GM18499 (cell line): ENCODE measurements at regions not wholly inside any gene's neighbourhood (a gene's known extent, or its start where the extent isn't known, plus 50 kb on each side); places are given as distances from the start of the nearest gene placed in this dataset.

Source experiments
- ATAC-seq: cut with Tn5 transposase; IDR thresholded peaks from one replicate; pipeline ENCODE4 v1.9.1; 2021; ENCODE audit warnings: moderate number of reproducible peaks; ENCODE audit not compliant: insufficient read depth, unreplicated experiment

GRCh38 chr6:6704103-6705060, 115.9 kb downstream of the LY86 start:
- ATAC-seq = no peak

- no peak for ATAC-seq
Measured at GRCh38 chr6:6705061-6705425, 116.5 kb downstream of the LY86 start.

- ATAC-seq = no peak
Measured at GRCh38 chr6:6705915-6706675, 117.6 kb downstream of the LY86 start.

GRCh38 chr6:6707143-6707542, 118.6 kb downstream of the LY86 start:
- no peak for ATAC-seq

- no peak for ATAC-seq
Measured at GRCh38 chr6:6709106-6709505, 120.6 kb downstream of the LY86 start.

GRCh38 chr6:6711031-6711785, 122.7 kb downstream of the LY86 start:
- no peak for ATAC-seq

- ATAC-seq = no peak
Measured at GRCh38 chr6:6711832-6712448, 123.4 kb downstream of the LY86 start.

- no peak for ATAC-seq
Measured at GRCh38 chr6:6712449-6713403, 124.2 kb downstream of the LY86 start.

GRCh38 chr6:6713657-6714056, 125.1 kb downstream of the LY86 start:
- no peak for ATAC-seq

- no peak for ATAC-seq
Measured at GRCh38 chr6:6714118-6714897, 125.8 kb downstream of the LY86 start.

- ATAC-seq = no peak
Measured at GRCh38 chr6:6714953-6715352, 126.4 kb downstream of the LY86 start.

GRCh38 chr6:6715465-6715864, 126.9 kb downstream of the LY86 start:
- no peak for ATAC-seq

GRCh38 chr6:6716998-6717763, 128.7 kb downstream of the LY86 start:
- no peak for ATAC-seq

- no peak for ATAC-seq
Measured at GRCh38 chr6:6717953-6718352, 129.4 kb downstream of the LY86 start.

- no peak for ATAC-seq
Measured at GRCh38 chr6:6721606-6722005, 133.1 kb downstream of the LY86 start.

- no peak for ATAC-seq
Measured at GRCh38 chr6:6722195-6722594, 133.7 kb downstream of the LY86 start.

GRCh38 chr6:6723361-6723760, 134.8 kb downstream of the LY86 start:
- ATAC-seq = no peak
